H9 (cell line): ENCODE measurements at regions not wholly inside any gene's neighbourhood (a gene's known extent, or its start where the extent isn't known, plus 50 kb on each side); places are given as distances from the start of the nearest gene placed in this dataset.

Experiments used
- DNase-seq: peaks from one replicate; pipeline ENCODE4 v3.0.0-alpha.2; 2017
- H2AFZ ChIP-seq: one replicate; pipeline ENCODE4 v1.6.1; 2013; ENCODE audit warnings: mild to moderate bottlenecking, low read length, control low read depth, moderate library complexity
- H2AK5ac ChIP-seq: 2 replicates; pipeline ENCODE4 v1.6.1; 2013; ENCODE audit warnings: low read length, control low read depth, mixed read lengths; ENCODE audit not compliant: insufficient read length
- H2BK120ac ChIP-seq: one replicate; pipeline ENCODE4 v1.6.1; 2013; ENCODE audit warnings: low read depth, mild to moderate bottlenecking, low read length, control low read depth, inconsistent platforms; ENCODE audit not compliant: poor library complexity, severe bottlenecking
- H2BK12ac ChIP-seq: 2 replicates; pipeline ENCODE4 v1.6.1; 2013; ENCODE audit warnings: low read length, control low read depth, mixed read lengths, low read depth; ENCODE audit not compliant: insufficient read length
- H2BK15ac ChIP-seq: 2 replicates; pipeline ENCODE4 v1.6.1; 2013; ENCODE audit warnings: low read depth, low read length, control low read depth
- H2BK20ac ChIP-seq: one replicate; pipeline ENCODE4 v1.6.1; 2013; ENCODE audit warnings: low read depth, mild to moderate bottlenecking, low read length, control low read depth, inconsistent platforms; ENCODE audit not compliant: poor library complexity, severe bottlenecking
- H2BK5ac ChIP-seq: 2 replicates; pipeline ENCODE4 v1.6.1; 2013; ENCODE audit warnings: low read length, control low read depth, mixed read lengths; ENCODE audit not compliant: insufficient read length
- H3K14ac ChIP-seq: 2 replicates; pipeline ENCODE4 v1.6.1; 2013; ENCODE audit warnings: low read length, control low read depth; ENCODE audit not compliant: insufficient read depth
- H3K18ac ChIP-seq: 2 replicates; pipeline ENCODE4 v1.6.1; 2013; ENCODE audit warnings: low read depth, mild to moderate bottlenecking, mixed read lengths, low read length, control low read depth; ENCODE audit not compliant: insufficient read length
- H3K23ac ChIP-seq: 2 replicates; pipeline ENCODE4 v1.6.1; 2013; ENCODE audit warnings: low read length, control low read depth, mixed read lengths, low read depth; ENCODE audit not compliant: insufficient read length
- H3K23me2 ChIP-seq: 2 replicates; pipeline ENCODE4 v1.6.1; 2013; ENCODE audit warnings: low read depth, mild to moderate bottlenecking, mixed read lengths, low read length, control low read depth; ENCODE audit not compliant: insufficient read length, poor library complexity, severe bottlenecking
- H3K27ac ChIP-seq: 2 replicates; pipeline ENCODE4 v1.5.1; 2013; ENCODE audit warnings: low read length, control low read depth, mixed read lengths, low read depth; ENCODE audit not compliant: insufficient read length
- H3K27me3 ChIP-seq: 2 replicates; pipeline ENCODE4 v1.6.1; 2013; ENCODE audit warnings: low read length, control low read depth, inconsistent platforms; ENCODE audit not compliant: insufficient read depth
- H3K4ac ChIP-seq: 2 replicates; pipeline ENCODE4 v1.6.1; 2013; ENCODE audit warnings: low read depth, mild to moderate bottlenecking, control low read depth, inconsistent platforms, low read length, moderate library complexity
- H3K4me1 ChIP-seq: 2 replicates; pipeline ENCODE4 v1.6.1; 2013; ENCODE audit warnings: low read length, control low read depth, inconsistent platforms; ENCODE audit not compliant: insufficient read depth
- H3K4me2 ChIP-seq: 2 replicates; pipeline ENCODE4 v1.6.1; 2013; ENCODE audit warnings: low read length, control low read depth, mixed read lengths; ENCODE audit not compliant: insufficient read length, insufficient read depth
- H3K56ac ChIP-seq: 2 replicates; pipeline ENCODE4 v1.6.1; 2013; ENCODE audit warnings: low read depth, mild to moderate bottlenecking, mixed read lengths, low read length, control low read depth; ENCODE audit not compliant: insufficient read length
- H3K79me1 ChIP-seq: 2 replicates; pipeline ENCODE4 v1.6.1; 2013; ENCODE audit warnings: low read depth, mild to moderate bottlenecking, moderate library complexity, low read length, control low read depth, inconsistent platforms; ENCODE audit not compliant: insufficient read depth, poor library complexity, severe bottlenecking
- H3K79me2 ChIP-seq: 2 replicates; pipeline ENCODE4 v1.6.1; 2013; ENCODE audit warnings: low read length, control low read depth, inconsistent platforms; ENCODE audit not compliant: insufficient read depth
- H3K9ac ChIP-seq: 2 replicates; pipeline ENCODE4 v1.6.1; 2013; ENCODE audit warnings: low read length, control low read depth, mixed read lengths; ENCODE audit not compliant: insufficient read length; ENCODE audit errors: extremely low read depth
- H3K9me3 ChIP-seq: one replicate; pipeline ENCODE4 v1.6.1; 2013; ENCODE audit warnings: low read depth, low read length, inconsistent platforms; ENCODE audit not compliant: control insufficient read depth
- H3T11ph ChIP-seq: one replicate; pipeline ENCODE4 v1.6.1; 2013; ENCODE audit warnings: mild to moderate bottlenecking, low read length, control low read depth, inconsistent platforms
- H4K20me1 ChIP-seq: one replicate; pipeline ENCODE4 v1.6.1; 2013; ENCODE audit not compliant: control insufficient read depth, insufficient read length, insufficient read depth
- H4K5ac ChIP-seq: 2 replicates; pipeline ENCODE4 v1.6.1; 2013; ENCODE audit warnings: low read depth, mild to moderate bottlenecking, mixed read lengths, low read length, control low read depth; ENCODE audit not compliant: insufficient read length
- H4K8ac ChIP-seq: replicated peaks from 2 replicates; pipeline ENCODE4 v1.6.1; 2013; ENCODE audit warnings: low read length, control low read depth, mixed read lengths, low read depth; ENCODE audit not compliant: insufficient read length
- H4K91ac ChIP-seq: 2 replicates; pipeline ENCODE4 v1.6.1; 2013; ENCODE audit warnings: low read depth, mild to moderate bottlenecking, moderate library complexity, mixed read lengths, low read length, control low read depth; ENCODE audit not compliant: insufficient read length
- H3K27ac Mint-ChIP-seq, 3 experiments: 2 replicates in 2 of 3; 3 replicates in 1 of 3; pipeline ENCODE4 v1.8.0; 2020 to 2021; ENCODE audit warnings: mixed read lengths in 3 of 3, mild to moderate bottlenecking in 1 of 3, moderate library complexity in 1 of 3
- H3K27me3 Mint-ChIP-seq: 2 replicates; pipeline ENCODE4 v1.8.0; 2021; ENCODE audit warnings: low read depth, mild to moderate bottlenecking, moderate library complexity, mixed read lengths
- H3K36me3 Mint-ChIP-seq, 3 experiments: 2 replicates in 2 of 3; 3 replicates in 1 of 3; pipeline ENCODE4 v1.8.0; 2020 to 2021; ENCODE audit warnings: low read depth in 3 of 3, mixed read lengths in 3 of 3; ENCODE audit not compliant: insufficient read depth in 1 of 3
- H3K4me1 Mint-ChIP-seq, 2 experiments: 2 replicates each; pipeline ENCODE4 v1.8.0; 2020; ENCODE audit warnings: mixed read lengths in 2 of 2
- H3K4me3 Mint-ChIP-seq, 2 experiments: 2 replicates in 1 of 2; 3 replicates in 1 of 2; pipeline ENCODE4 v1.8.0; 2020 to 2021; ENCODE audit warnings: mild to moderate bottlenecking in 2 of 2, mixed read lengths in 2 of 2, moderate library complexity in 1 of 2
- H3K9me3 Mint-ChIP-seq, 2 experiments: 2 replicates in 1 of 2; 3 replicates in 1 of 2; pipeline ENCODE4 v1.8.0; 2020; ENCODE audit warnings: mild to moderate bottlenecking in 2 of 2, mixed read lengths in 2 of 2, moderate library complexity in 1 of 2
- whole genome bisulfite sequencing: extraction: QIAGEN DNeasy Blood & Tissue Kit; methylation state at CpG from one replicate; pipeline ENCODE4 v1.1.7; 2013; ENCODE audit warnings: missing lambda C conversion rate, low lambda C conversion rate, mixed read lengths; ENCODE audit not compliant: insufficient read length; ENCODE audit errors: extremely low coverage; 5-methylcytosine and 5-hydroxymethylcytosine counted together
- TF ChIP-seq, protein P1 (sequence below): fragments of 200-600 bp; sonication (generic); conservative IDR thresholded peaks from 3 replicates; pipeline ENCODE4 v1.8.0; 2021; ENCODE audit warnings: antibody characterized with exemption, mild to moderate bottlenecking

GRCh38 chr16:6038941-6039645, 941.5 kb upstream of the EEF2KMT start:
- no CpG with 5 or more reads among the region's 5 CpGs for WGBS
- no peak overlapping the region for H4K91ac ChIP-seq
- no peaks in the 10 kb centered on the region for H4K20me1 ChIP-seq
- H3K14ac ChIP-seq, result no peak overlapping the region
- no peak overlapping the region for H4K5ac ChIP-seq
- H3K4me3 Mint-ChIP-seq, result no peak overlapping the region
- H3K23ac ChIP-seq, result no peak overlapping the region
- no peaks in the 10 kb centered on the region for H3K4me1 ChIP-seq
- no peak overlapping the region for H2BK12ac ChIP-seq
- no peaks in the 10 kb centered on the region for H3K9me3 ChIP-seq
- no peaks in the 10 kb centered on the region for H3K79me2 ChIP-seq
- no peak overlapping the region for H2AK5ac ChIP-seq
- H3K9ac ChIP-seq, result no peak overlapping the region
- no peaks in the 10 kb centered on the region for H3K79me1 ChIP-seq
- H3K27me3 ChIP-seq, result no peaks in the 10 kb centered on the region
- H3K18ac ChIP-seq, result no peak overlapping the region
- H3K27me3 Mint-ChIP-seq, result no peaks in the 10 kb centered on the region
- H3K27ac Mint-ChIP-seq, result no peak overlapping the region
- H3K4ac ChIP-seq, result no peak overlapping the region
- H3K4me1 Mint-ChIP-seq, result peaks cover 11 to 17% of the 10 kb centered on the region in 2 experiments
- H4K8ac ChIP-seq, result no peak overlapping the region
- no peak overlapping the region for H2BK20ac ChIP-seq
- no peak overlapping the region for H2BK5ac ChIP-seq
- H2AFZ ChIP-seq, result no peak overlapping the region
- H2BK120ac ChIP-seq, result no peak overlapping the region
- no peak overlapping the region for H2BK15ac ChIP-seq
- peaks cover 6 to 8% of the 10 kb centered on the region in 2 experiments; a peak in 2 of 5 replicates for H3K9me3 Mint-ChIP-seq
- H3K27ac ChIP-seq, result no peak overlapping the region
- TF ChIP-seq, protein P1, sequence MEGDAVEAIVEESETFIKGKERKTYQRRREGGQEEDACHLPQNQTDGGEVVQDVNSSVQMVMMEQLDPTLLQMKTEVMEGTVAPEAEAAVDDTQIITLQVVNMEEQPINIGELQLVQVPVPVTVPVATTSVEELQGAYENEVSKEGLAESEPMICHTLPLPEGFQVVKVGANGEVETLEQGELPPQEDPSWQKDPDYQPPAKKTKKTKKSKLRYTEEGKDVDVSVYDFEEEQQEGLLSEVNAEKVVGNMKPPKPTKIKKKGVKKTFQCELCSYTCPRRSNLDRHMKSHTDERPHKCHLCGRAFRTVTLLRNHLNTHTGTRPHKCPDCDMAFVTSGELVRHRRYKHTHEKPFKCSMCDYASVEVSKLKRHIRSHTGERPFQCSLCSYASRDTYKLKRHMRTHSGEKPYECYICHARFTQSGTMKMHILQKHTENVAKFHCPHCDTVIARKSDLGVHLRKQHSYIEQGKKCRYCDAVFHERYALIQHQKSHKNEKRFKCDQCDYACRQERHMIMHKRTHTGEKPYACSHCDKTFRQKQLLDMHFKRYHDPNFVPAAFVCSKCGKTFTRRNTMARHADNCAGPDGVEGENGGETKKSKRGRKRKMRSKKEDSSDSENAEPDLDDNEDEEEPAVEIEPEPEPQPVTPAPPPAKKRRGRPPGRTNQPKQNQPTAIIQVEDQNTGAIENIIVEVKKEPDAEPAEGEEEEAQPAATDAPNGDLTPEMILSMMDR, result no peak
- no peak overlapping the region for H3K56ac ChIP-seq
- H3K4me2 ChIP-seq, result no peak overlapping the region
- DNase-seq, result no peak
- H3K36me3 Mint-ChIP-seq, result peaks cover 0 to 3% (median 2%) of the 10 kb centered on the region in 3 experiments; a peak in 3 of 7 replicates
- H3T11ph ChIP-seq, result no peak overlapping the region
- H3K23me2 ChIP-seq, result no peaks in the 10 kb centered on the region
